ENCODE measurements at regions not wholly inside any gene's neighbourhood (a gene's known extent, or its start where the extent isn't known, plus 50 kb on each side); places are given as distances from the start of the nearest gene placed in this dataset.

GRCh38 chr5:128736553-128736952 lies 198.5 kb upstream of the FBN2 start:
- Histone ChIP-seq H3K27me3 (no peaks in the 10 kb centered on the region), H3K4me1 (no peaks in the 10 kb centered on the region), H3K36me3 (no peaks in the 10 kb centered on the region), H3K9me3 (no peaks in the 10 kb centered on the region), H3K27ac (peak overlapping the region; percentile 63 to 68), H3K4me3 (no peak overlapping the region)
- DNase-seq (ENCODE audit: low spot score in 2 of 2), result peak in 1 of 2 donors; percentile 62
- TF ChIP-seq POLR2A (IDR thresholded peaks at IDR 0.05) (no peak), POLR2AphosphoS5 (IDR thresholded peaks at IDR 0.05) (no peak), CTCF (IDR thresholded peaks at IDR 0.05) (no peak)
- intact Hi-C loops (cut with DNase I; ENCODE audit: low total_unique reads), result no loop called here

DNA sequence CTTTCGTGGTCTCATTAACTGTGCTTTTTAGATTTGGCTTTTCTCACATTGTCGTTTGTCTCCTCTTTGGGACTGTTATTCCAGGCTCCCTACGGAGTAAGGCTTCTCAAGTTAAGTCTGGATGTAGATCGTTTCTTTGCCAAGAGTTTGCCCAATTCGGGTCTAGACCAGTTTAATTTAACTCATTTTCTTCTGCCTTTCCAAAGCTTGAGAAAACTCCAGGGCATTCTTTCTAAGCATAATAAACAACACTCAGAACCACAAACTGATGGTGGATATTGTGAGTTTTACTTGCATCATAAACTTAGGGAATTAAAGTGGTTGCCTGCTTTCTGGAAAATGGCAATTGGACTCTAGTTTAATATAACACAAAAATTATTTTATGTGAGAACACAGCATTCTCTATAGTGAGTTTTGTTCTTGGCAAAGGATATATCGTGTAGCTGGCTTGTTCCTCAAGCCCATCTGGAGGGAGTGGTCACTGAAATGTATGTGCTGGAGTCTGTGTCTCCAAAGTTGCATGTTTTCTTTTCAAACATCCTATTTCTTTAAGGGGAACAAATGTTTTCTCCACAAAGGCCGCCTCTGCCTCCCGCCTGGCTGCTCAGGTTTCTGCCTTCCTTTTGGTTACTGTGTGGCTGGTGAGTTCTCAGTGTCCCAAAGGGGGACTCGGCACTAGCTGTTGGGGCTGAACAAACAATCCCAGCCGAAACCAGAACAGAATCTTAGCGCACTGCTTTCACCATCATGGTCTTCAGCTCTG lies 211.3 kb upstream of the FBN2 start:
- Histone ChIP-seq H3K4me1 (no peaks in the 10 kb centered on the region), H3K27me3 (no peaks in the 10 kb centered on the region), H3K27ac (no peak overlapping the region), H3K36me3 (no peaks in the 10 kb centered on the region), H3K9me3 (no peaks in the 10 kb centered on the region), H3K4me3 (no peak overlapping the region)
- intact Hi-C loops (cut with DNase I; ENCODE audit: low total_unique reads), result no loop called here
- no peak for DNase-seq (ENCODE audit: low spot score in 2 of 2)
- TF ChIP-seq CTCF (IDR thresholded peaks at IDR 0.05), result no peak
- no peak for TF ChIP-seq POLR2AphosphoS5 (IDR thresholded peaks at IDR 0.05)

GRCh38 chr5:128750155-128750554 lies 212.1 kb upstream of the FBN2 start:
- intact Hi-C loops (cut with DNase I; ENCODE audit: low total_unique reads), result no loop called here
- H3K4me1 ChIP-seq, result no peaks in the 10 kb centered on the region

DNA sequence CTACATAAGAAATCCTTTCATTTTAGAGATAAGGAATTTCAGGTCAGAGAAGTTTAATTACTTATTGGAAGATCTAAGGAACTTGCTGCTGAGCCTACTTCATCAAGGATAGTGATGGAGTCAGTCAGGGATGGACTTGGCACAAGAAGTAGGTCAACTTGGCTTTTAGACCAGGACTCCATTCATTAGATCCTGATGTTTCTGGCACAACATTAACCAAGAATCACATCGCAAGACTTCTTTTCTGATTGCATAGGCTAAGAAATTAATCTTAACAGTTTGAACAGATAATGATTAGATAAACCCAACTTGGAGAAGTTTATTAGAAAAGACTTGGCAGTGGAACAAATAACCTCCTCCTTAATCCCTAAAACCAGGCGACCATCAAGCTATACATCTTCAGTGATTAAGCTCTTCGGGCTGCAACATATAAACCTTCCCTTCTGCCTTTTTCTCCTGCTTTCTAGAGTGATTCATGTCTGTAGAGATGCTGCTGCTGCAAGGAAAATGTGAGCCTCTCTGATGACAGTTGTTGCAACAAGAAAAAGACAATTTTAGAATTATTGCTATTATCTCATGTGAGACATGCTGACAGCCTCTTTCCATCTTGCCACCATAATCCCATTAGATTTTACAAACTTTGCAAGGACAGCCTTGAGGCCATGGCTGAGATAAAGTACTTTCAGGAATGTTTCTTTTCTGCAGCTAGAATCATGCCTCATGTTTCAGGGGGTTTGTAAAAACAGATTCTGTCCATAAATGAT lies 207.9 kb upstream of the SLC27A6 start:
- Histone ChIP-seq H3K27me3 (no peaks in the 10 kb centered on the region), H3K4me1 (no peaks in the 10 kb centered on the region), H3K9me3 (no peaks in the 10 kb centered on the region), H3K27ac (no peak overlapping the region), H3K36me3 (no peaks in the 10 kb centered on the region), H3K4me3 (no peak overlapping the region)
- no peak for DNase-seq (ENCODE audit: low spot score in 2 of 2)
- TF ChIP-seq CTCF (IDR thresholded peaks at IDR 0.05) (no peak), POLR2AphosphoS5 (IDR thresholded peaks at IDR 0.05) (no peak), POLR2A (IDR thresholded peaks at IDR 0.05) (no peak)
- intact Hi-C loops (cut with DNase I; ENCODE audit: low total_unique reads), result no loop called here

More at GRCh38 chr5:128750155-128750554, 212.1 kb upstream of the FBN2 start:
- TF ChIP-seq POLR2AphosphoS5 (IDR thresholded peaks at IDR 0.05) (no peak), CTCF (IDR thresholded peaks at IDR 0.05) (no peak), POLR2A (IDR thresholded peaks at IDR 0.05) (no peak)
- Histone ChIP-seq H3K36me3 (no peaks in the 10 kb centered on the region), H3K4me3 (no peak overlapping the region), H3K9me3 (no peaks in the 10 kb centered on the region), H3K27me3 (no peaks in the 10 kb centered on the region), H3K27ac (no peak overlapping the region)
- no peak for DNase-seq (ENCODE audit: low spot score in 2 of 2)

- H3K4me3 ChIP-seq, result no peak overlapping the region
- no peaks in the 10 kb centered on the region for H3K4me1 ChIP-seq
- intact Hi-C loops (cut with DNase I; ENCODE audit: low total_unique reads), result no loop called here
- no peak for DNase-seq (ENCODE audit: low spot score in 2 of 2)
- H3K27ac ChIP-seq, result no peak overlapping the region
- no peaks in the 10 kb centered on the region for H3K9me3 ChIP-seq
- no peaks in the 10 kb centered on the region for H3K36me3 ChIP-seq
- TF ChIP-seq CTCF (IDR thresholded peaks at IDR 0.05) (no peak), POLR2AphosphoS5 (IDR thresholded peaks at IDR 0.05) (no peak), POLR2A (IDR thresholded peaks at IDR 0.05) (no peak)
- no peaks in the 10 kb centered on the region for H3K27me3 ChIP-seq
These were observed 202.5 kb upstream of the SLC27A6 start for GRCh38 chr5:128762661-128763306.
